GM19438 (cell line): ENCODE measurements at regions not wholly inside any gene's neighbourhood (a gene's known extent, or its start where the extent isn't known, plus 50 kb on each side); places are given as distances from the start of the nearest gene placed in this dataset.
"Not testable (repeated sequence)": the region's sequence is repeated elsewhere in the genome, so short reads cannot be mapped to it uniquely, and the experiment has no call there.

ENCODE experiments used
- ATAC-seq: cut with Tn5 transposase; IDR thresholded peaks from one replicate; pipeline ENCODE4 v1.9.1; 2021; ENCODE audit warnings: low read depth; ENCODE audit not compliant: unreplicated experiment

- no peak for ATAC-seq
Measured at GRCh38 chr2:4895371-4895770, 796.8 kb upstream of the SOX11 start.

GRCh38 chr2:4898706-4899105, 793.5 kb upstream of the SOX11 start:
- ATAC-seq: no peak

GRCh38 chr2:4900242-4900641, 791.9 kb upstream of the SOX11 start:
- no peak for ATAC-seq

DNA sequence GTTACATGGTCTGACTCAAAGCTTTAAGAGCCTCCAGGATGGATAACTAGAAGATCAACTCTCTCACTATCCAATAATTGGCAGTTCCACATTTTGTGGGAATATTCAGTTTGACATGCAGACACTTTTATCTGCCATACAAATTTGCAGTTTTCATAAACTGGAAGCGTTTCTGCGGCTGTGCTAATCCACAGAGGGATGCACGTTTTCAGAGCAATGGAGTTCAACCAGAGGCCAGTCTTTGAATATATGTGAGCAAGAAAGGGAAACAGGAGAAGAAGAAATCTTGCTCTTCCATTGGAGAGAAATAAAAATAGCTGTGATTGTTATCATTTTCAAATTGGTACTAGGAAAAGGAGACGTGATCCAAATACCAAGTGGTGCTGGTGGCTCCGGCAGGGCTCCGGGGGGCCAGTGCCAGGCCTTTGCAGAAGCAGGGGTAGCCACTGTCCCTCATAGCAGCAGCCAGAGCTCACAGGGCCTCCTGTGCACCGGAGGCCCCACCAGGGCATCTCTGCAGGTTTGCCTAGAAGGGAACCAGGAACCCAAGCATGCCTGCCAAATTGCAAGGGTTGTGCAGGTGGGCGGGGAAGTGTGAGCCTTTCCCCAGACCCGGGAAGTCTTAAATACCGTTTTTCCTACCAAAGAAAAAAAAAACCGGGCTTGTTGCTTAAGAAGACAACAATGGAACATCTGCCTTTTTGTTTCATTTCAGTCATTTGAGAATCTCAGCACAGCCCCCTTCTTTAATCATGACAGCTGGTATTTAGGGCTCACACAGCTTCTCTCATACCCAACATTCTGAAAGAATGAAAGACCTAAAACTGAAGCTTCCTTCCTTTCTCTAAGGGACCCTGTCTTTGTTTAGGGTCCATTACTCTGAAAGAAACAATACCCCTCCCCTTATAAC, 791.1 kb upstream of the SOX11 start:
- ATAC-seq: no peak

DNA sequence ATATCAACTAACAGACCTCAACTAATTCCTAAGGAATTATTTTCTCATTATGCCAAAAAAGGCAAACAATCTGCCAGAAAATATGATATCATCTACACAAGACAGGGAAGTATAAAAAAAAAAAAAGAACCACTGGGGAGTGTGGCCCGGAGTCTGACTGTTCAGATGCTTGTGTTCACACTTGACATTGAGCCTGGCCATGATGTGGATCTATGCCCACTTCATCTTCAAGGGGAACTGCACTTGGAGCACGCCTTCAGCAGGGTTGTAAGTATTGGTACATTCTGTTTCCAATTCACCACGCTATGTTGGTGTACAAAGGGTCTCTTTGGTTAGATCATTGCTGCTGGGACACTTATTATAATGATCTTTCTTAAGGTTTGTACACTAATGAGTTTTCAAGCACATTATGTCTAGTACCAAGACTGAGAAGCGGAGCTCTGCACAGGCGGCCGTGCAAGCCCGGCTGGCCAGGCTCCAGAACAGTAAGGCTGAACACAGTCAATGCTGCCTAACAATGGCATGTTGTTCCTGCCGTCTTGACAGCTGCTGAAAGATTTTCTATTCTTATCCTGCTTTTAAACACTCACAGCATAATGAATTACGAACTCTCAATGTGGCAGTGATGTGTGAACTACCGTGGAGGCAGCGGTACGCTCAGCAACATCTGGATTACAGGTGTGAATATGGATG, 788.4 kb upstream of the SOX11 start:
- no peak for ATAC-seq

DNA sequence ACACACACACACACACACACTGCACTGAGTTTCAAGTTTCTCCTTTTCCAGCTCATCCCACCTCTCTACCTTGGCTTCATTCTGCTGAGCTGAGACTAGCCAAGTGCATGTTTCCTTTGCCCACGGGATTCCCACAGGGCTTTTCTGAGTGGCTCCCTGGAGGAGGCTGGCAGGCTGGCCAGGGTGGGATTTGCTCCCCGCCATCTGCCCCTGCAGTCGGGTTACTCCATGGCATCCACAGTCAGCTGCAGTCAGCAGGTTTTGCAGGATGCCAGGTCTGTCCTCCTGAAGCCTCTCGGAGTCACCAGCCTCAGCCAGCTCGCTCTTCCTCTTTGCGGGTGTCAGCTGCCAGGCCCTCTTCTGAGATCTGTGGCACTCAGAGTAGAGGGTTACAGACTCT, 783.7 kb upstream of the SOX11 start:
- no peak for ATAC-seq

- ATAC-seq: no peak
Measured at GRCh38 chr2:4909346-4910009, 782.7 kb upstream of the SOX11 start.

DNA sequence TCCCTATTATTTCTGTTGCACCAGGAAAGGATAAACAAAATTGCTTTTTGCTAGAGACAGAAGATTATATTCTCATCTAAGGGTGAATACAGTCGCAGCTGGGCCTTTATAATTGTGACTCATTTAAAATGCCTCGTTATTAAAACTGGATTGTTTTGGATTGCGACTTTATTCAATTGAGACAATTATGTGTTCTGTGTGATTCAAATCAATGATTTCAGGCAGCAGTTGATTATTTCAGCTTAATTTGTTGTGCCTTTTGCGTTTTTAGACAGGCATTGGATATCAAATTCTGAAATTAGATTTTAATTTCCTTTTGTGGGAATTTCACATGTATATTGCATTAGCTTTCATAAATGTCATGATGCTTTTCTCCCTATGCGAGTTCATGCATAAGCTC, 778.1 kb upstream of the SOX11 start:
- ATAC-seq: no peak

GRCh38 chr2:4914551-4914950, 777.6 kb upstream of the SOX11 start:
- ATAC-seq: no peak

- ATAC-seq: no peak
Measured at GRCh38 chr2:4915357-4915756, 776.8 kb upstream of the SOX11 start.

- no peak for ATAC-seq
Measured at GRCh38 chr2:4916094-4916493, 776.1 kb upstream of the SOX11 start.

DNA sequence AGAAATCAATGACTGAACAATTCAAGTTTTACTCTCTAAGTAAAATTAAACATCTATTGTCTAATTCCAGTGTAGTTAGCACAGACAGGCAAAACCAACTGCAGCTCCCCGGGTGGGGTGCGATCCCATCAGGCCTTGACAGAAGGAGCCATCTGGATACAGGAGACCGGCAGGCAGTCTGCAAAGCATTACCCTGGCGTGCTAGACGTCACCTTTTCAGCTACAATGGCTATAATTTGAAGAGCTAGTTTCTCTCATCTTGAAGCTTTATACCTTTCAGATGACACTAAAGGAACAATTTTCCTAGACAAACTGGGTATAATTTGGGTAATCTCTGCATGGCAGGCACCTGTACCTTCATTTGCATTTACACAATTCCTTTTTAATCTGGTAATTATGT, 761.5 kb upstream of the SOX11 start:
- ATAC-seq: no peak

DNA sequence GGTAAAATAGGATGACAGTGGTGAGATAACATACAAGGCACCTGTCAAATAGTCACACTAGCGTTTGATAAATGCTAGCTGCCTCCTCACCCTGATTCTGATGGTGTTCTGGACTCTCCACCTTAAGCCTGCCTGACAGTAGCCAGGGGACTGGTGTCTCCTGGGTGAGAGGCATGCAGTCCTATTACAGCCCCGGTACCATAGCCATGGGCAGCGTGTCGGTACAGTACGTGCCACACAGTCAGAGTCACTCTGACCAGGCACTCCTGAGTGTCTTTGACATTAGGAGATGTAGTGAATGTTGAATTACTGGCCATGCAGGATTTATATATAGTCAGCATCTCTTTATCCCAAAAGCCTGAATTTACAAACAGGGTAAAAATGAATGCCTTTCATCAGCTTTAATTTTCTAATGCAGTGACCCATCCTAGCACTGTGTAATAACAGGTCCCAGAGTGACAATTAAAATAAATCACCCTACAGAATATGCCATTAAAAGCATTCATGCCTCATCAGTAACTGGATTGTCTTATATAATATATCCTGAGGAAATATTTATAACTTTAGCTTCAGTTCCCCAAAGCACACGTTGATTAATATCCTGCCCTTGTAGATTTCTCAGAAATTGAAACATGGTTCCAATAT, 760.3 kb upstream of the SOX11 start:
- ATAC-seq: no peak

DNA sequence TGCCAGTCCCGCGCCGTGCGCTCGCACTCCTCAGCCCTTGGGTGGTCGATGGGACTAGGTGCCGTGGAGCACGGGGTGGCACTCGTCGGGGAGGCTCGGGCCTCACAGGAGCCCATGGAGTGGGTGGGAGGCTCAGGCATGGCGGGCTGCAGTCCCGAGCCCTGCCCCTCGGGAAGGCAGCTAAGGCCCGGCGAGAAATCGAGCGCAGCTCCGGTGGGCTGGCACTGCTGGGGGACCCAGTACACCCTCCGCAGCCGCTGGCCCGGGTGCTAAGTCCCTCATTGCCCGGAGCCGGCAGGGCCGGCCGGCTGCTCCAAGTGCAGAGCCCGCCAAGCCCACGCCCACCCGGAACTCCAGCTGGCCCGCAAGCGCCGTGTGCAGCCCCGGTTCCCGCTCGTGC, 756.9 kb upstream of the SOX11 start:
- not testable (repeated sequence) for ATAC-seq

DNA sequence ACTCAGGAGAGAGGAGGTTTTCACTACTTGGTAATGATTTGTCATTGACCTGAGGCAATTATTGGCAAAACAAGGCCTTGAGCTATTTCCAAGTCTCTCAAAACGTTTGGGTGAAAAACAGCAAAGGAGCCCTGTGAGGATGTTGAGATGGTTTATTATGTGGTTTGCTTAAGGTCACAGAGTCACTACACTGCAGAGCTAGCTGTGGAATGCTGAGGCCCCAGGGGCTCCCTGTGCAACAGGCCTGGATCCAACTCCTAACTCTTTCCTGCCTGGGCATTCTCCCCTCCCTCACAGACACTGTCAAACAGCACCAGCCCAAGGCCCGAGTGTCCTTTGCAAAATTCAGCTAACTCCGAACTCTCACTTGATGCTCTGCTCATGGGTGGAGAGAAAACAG, 754.6 kb upstream of the SOX11 start:
- no peak for ATAC-seq

- no peak for ATAC-seq
Measured at GRCh38 chr2:4938206-4938605, 754.0 kb upstream of the SOX11 start.

- ATAC-seq: no peak
Measured at GRCh38 chr2:4942441-4942840, 749.7 kb upstream of the SOX11 start.

GRCh38 chr2:4947911-4948310, 744.3 kb upstream of the SOX11 start:
- ATAC-seq: no peak

GRCh38 chr2:4951368-4951767, 740.8 kb upstream of the SOX11 start:
- no peak for ATAC-seq

GRCh38 chr2:4959219-4959618, 733.0 kb upstream of the SOX11 start:
- ATAC-seq: no peak

GRCh38 chr2:4962419-4962818, 729.8 kb upstream of the SOX11 start:
- no peak for ATAC-seq
